IPS-15b (cell line): ENCODE measurements at regions not wholly inside any gene's neighbourhood (a gene's known extent, or its start where the extent isn't known, plus 50 kb on each side); places are given as distances from the start of the nearest gene placed in this dataset.

ENCODE experiments used
- H3K27me3 ChIP-seq: one replicate; pipeline ENCODE4 v1.6.1; 2013; ENCODE audit warnings: low read length; ENCODE audit not compliant: control insufficient read depth, insufficient read depth
- H3K36me3 ChIP-seq: one replicate; pipeline ENCODE4 v1.6.1; 2013; ENCODE audit warnings: low read length; ENCODE audit not compliant: control insufficient read depth, insufficient read depth
- H3K4me1 ChIP-seq: one replicate; pipeline ENCODE4 v1.6.1; 2013; ENCODE audit warnings: mild to moderate bottlenecking, low read length; ENCODE audit not compliant: control insufficient read depth, insufficient read depth
- H3K4me3 ChIP-seq: one replicate; pipeline ENCODE4 v1.5.1; 2013; ENCODE audit warnings: low read depth, low read length
- H3K9ac ChIP-seq: one replicate; pipeline ENCODE4 v1.6.1; 2013; ENCODE audit warnings: low read depth, mild to moderate bottlenecking, low read length
- H3K9me3 ChIP-seq: one replicate; pipeline ENCODE4 v1.6.1; 2013; ENCODE audit warnings: mild to moderate bottlenecking, low read length; ENCODE audit not compliant: control insufficient read depth, insufficient read depth

DNA sequence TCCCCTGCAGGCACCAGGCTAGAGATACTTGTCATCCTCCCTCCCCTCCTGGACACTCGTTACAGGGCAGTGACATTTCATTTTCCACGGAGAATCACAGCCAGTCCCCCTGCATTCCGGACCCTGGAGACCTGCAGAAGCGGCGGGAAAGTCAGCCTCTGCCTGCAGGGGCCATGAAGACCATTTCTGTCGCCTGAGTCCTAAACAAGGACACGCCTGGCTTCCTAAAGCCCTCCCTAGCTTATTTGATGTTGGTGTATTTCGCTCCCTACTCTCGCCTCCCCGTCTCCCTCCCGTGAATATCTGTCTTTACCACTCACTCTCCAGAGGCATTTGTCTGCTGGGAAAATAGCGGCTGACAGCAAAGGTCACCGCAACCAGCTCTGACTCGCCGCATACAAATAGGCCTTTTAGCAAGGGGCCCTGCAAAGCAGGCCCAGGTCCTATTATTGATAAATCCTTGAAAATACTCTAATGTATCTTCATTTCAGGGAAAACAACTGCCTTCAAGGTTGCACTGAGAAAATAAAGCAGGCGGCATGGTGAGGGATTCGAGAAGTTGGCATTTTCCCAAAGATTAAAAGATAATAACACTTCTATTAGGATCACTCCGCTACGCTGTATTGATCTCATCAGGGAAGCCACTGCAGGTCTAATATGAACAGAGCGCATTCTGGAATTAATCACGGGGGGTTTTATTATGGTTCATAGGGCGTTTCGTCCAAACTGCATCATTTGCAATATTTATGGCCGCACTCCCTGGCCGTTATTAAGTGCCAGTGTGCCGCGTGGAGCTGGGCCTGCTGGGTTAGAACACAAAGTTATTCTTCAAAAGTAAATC, 447.1 kb upstream of the CDH5 start:
- Histone ChIP-seq H3K4me1 (peaks cover 3% of the 10 kb centered on the region), H3K9me3 (no peaks in the 10 kb centered on the region), H3K9ac (no peak overlapping the region), H3K27me3 (no peaks in the 10 kb centered on the region), H3K4me3 (no peak overlapping the region), H3K36me3 (no peaks in the 10 kb centered on the region)

DNA sequence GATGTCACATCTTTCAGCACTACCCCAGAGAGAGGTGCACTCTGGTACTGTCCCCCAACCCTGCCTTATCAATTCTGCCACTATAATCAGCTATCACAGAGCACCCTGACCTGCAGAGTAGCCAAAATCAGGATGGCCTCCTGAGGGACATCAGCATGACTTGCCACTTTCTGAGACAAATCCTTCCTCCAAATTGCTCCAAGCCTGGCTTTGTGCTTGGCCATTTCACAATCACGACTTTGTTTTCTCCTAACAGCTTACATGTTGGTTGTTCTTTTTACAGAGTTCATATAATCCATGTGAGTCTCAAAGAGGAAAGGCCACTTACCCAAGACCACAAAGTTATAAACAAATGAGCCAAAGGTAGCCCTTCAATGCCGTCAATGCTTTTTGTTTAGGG, 449.0 kb upstream of the CDH5 start:
- Histone ChIP-seq H3K4me1 (peaks cover 3% of the 10 kb centered on the region), H3K9me3 (no peaks in the 10 kb centered on the region), H3K27me3 (no peaks in the 10 kb centered on the region), H3K36me3 (no peaks in the 10 kb centered on the region), H3K9ac (no peak overlapping the region), H3K4me3 (no peak overlapping the region)

DNA sequence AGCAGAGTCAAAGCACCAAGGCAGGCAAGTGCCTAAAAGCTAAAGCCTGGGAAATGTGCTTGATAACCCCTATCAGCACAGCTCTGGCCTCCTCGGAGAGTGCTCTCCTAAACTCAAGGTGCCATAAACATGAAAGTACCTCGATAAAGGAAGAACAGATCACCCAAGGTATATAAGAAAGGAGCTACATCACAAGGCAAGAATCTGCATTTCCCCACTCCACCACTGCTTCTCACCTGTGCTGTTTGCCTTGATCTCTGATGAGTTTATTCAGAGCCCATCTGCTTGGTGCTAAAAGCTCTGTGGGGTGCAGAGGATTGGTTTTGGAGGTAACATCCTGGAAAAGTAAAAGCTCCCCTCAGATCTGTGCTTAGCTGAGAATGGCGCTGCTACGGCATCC, 449.5 kb upstream of the CDH5 start:
- no peaks in the 10 kb centered on the region for H3K9me3 ChIP-seq
- H3K4me1 ChIP-seq: peaks cover 3% of the 10 kb centered on the region
- H3K36me3 ChIP-seq: no peaks in the 10 kb centered on the region
- H3K27me3 ChIP-seq: no peaks in the 10 kb centered on the region
- no peak overlapping the region for H3K9ac ChIP-seq
- H3K4me3 ChIP-seq: no peak overlapping the region

DNA sequence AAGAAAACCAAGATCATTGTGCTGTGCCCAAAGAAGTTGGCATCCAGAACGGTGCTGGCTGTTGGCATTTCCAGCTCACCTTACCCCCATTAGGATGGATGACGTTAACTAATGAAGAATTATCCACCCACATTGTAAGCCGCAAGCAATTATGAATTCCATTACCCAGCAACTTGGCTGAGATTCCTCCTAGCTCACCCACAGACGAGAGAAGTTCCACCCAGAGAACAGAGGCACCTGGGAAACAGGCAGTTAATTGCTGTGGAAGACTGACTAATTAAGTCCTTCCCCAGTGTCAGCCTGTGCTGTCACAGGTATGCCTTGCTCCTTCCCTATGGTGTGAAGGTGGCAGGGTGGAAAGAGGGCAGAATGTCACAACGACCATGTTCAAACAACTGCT, 456.2 kb upstream of the CDH5 start:
- no peaks in the 10 kb centered on the region for H3K36me3 ChIP-seq
- H3K9ac ChIP-seq: no peak overlapping the region

DNA sequence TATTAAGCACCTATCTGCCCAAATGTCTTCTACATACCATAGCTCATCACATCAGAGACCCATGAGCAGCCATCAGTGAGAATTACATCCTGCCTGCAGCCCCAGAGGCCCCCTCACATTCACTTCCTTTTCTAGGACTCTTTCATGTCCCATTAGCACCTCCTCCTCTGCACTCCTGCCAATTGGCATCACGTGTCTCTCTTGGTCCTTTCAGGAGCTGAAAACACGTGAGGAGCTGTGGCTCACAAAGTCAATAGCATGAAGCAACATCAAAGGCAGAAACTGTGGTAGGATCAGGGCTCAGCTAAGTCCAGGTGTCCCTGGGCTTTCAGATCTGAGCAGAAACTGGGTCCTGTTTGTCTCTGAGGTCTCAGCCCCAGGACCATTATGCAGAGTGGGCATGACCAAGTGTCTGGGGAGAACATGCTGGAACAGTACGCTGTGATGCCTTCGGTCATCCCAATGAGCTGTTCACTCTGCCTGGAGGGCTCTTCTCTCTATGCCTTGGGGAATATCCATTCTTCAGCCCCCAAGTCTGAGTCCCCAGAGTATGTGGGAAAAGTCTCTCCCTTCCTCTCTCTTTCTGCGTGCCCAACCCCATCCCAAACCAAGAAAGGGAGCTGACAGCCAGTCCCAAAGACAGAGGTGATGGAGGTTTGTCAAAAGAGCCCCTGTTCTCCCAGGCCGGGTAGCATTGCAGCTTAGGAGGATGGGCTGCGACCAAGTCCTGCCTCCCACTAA, 457.0 kb upstream of the CDH5 start:
- no peak overlapping the region for H3K9ac ChIP-seq
- H3K4me3 ChIP-seq: no peak overlapping the region
- no peaks in the 10 kb centered on the region for H3K36me3 ChIP-seq
- H3K9me3 ChIP-seq: no peaks in the 10 kb centered on the region
- no peaks in the 10 kb centered on the region for H3K4me1 ChIP-seq
- H3K27me3 ChIP-seq: no peaks in the 10 kb centered on the region

More for the DNA sequence above, 456.2 kb upstream of the CDH5 start:
- no peaks in the 10 kb centered on the region for H3K4me1 ChIP-seq
- no peaks in the 10 kb centered on the region for H3K27me3 ChIP-seq
- no peaks in the 10 kb centered on the region for H3K9me3 ChIP-seq
- no peak overlapping the region for H3K4me3 ChIP-seq

DNA sequence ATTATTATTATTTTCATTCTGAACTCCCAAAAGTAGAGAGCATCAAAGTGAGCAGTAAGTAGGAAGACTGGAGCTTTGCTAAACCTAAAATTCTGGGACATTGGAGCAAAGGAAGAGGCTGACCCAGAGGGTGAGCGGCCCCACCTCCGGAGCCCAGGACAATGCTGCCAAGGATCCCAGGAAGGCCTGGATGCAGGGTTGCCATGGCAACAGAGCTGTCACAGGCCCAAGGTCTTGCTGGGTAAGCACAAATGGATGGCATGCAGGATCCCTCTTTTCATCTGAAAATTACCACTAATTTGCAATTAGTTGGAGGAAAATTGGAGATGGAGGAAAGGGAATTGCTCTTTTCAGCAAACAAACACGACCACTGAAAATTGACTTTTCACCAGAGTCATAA, 457.9 kb upstream of the CDH5 start:
- Histone ChIP-seq H3K27me3 (no peaks in the 10 kb centered on the region), H3K9ac (no peak overlapping the region), H3K9me3 (no peaks in the 10 kb centered on the region), H3K4me3 (no peak overlapping the region), H3K36me3 (no peaks in the 10 kb centered on the region), H3K4me1 (no peaks in the 10 kb centered on the region)

DNA sequence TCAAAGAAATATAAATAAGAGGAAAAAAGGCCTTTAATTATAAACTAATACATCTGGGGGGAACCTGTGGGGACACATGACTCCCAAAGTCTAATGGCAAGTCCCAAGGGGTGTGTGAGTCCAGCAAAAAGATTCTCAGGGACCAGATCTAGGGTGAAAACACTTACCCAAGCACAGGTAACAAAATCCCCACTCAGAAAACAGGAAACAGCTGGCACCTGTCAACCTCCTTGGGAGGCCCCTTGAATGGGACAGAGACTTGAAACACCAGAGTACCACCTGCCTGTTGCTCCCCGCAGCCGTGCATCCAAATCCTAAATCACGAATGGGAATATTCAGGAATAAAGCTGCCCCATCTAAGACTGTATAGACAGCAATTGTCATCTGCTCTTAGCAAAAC, 461.2 kb upstream of the CDH5 start:
- no peaks in the 10 kb centered on the region for H3K4me1 ChIP-seq
- no peak overlapping the region for H3K9ac ChIP-seq
- no peak overlapping the region for H3K4me3 ChIP-seq
- no peaks in the 10 kb centered on the region for H3K36me3 ChIP-seq
- H3K9me3 ChIP-seq: no peaks in the 10 kb centered on the region
- no peaks in the 10 kb centered on the region for H3K27me3 ChIP-seq

DNA sequence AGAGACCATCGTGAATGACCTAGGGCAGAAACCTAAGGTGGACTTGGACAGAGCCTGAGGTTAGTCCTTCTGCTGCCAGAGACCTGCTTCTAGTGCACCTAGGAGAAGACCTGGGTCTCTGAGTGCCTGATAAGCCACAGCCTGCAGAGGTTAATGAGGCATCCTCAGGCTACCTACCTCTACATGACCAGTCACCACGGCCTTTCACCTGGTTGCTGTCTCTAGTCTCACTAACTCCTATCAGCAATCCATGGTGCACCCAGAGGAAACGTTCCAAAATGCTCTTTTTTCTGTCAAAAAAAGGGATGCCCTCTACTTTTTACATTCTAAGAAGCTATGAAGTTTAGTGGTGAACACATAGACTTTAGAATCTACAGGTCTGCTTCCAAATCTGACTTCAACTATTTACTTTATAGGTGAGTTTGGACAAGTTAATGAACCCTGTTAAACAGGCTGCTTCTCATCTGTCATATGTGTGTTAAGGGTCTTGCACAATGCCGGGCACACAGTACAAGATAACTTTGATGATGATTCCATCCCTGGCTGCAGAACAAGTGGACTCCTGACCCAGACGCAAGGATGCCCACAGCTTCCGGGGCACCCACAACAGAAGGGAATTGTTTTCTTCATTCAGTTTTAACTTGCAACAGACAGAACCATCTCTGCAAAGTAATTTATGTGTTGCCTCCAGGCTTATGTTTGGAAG, 469.9 kb upstream of the CDH5 start:
- H3K27me3 ChIP-seq: no peaks in the 10 kb centered on the region
- H3K4me1 ChIP-seq: peaks cover 2% of the 10 kb centered on the region
- no peak overlapping the region for H3K4me3 ChIP-seq
- no peaks in the 10 kb centered on the region for H3K9me3 ChIP-seq
- H3K36me3 ChIP-seq: no peaks in the 10 kb centered on the region
- no peak overlapping the region for H3K9ac ChIP-seq

DNA sequence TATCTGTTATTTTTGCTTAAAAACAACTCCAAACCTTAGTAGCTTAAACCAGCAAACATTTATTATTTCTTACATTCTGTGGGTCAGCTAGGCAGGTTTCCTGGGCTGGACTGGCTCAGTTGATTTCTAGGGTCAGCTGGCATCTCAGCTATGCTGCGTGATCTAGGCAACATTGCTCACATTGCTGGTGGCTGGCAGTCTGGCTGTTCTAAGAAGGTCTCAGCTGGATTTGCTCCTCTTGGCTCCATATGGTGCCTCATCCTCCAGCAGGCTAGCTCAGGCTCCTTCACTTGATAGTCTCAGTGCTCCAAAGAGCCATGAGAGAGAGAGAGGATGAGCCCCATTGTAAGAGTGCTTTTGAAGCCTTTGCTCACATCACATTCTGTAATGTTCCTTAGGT, 470.6 kb upstream of the CDH5 start:
- no peaks in the 10 kb centered on the region for H3K36me3 ChIP-seq
- H3K27me3 ChIP-seq: no peaks in the 10 kb centered on the region
- no peak overlapping the region for H3K4me3 ChIP-seq
- H3K9ac ChIP-seq: no peak overlapping the region
- no peaks in the 10 kb centered on the region for H3K9me3 ChIP-seq
- peaks cover 2% of the 10 kb centered on the region for H3K4me1 ChIP-seq

DNA sequence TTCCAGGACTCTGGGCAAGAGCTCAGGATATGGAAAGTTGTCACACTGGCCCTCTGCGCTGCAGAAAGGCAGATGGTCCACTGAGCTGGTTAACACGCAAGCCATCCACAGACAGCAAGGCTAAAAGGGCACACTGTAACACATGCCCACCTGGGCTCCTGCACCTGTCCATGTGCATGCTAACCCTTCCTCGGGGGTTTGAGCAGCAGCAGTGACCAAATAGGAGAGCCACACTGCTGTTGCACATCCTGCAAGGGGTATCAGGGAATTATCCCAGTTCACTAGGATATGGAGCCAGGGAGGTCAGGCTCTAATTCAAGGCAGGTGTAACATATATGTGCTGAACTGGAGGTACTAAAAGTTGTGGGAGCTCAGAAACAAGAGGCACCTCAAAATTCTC, 471.0 kb upstream of the CDH5 start:
- Histone ChIP-seq H3K36me3 (no peaks in the 10 kb centered on the region), H3K9me3 (no peaks in the 10 kb centered on the region), H3K9ac (no peak overlapping the region), H3K27me3 (no peaks in the 10 kb centered on the region), H3K4me1 (peaks cover 2% of the 10 kb centered on the region), H3K4me3 (no peak overlapping the region)

DNA sequence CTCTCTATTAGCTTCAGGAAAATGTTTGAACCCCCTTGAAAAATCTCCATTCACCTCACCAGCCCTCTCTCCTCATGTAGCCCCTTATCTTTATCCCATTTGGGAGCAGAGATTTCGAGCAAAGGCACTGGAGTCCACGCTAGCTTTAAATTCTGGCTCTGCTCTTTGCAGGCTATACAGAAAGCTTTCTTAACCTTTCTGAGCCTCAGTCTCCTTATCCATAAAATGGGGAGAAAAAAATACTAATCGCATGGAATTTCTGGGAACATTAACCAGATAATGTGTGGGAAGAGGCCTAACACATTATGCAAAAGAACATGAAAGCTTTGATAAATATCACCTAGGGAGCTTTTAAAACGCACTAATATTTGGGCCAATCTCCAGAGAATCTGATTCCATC, 476.3 kb upstream of the CDH5 start:
- Histone ChIP-seq H3K9ac (no peak overlapping the region), H3K4me1 (no peaks in the 10 kb centered on the region), H3K27me3 (no peaks in the 10 kb centered on the region), H3K36me3 (no peaks in the 10 kb centered on the region), H3K9me3 (no peaks in the 10 kb centered on the region), H3K4me3 (no peak overlapping the region)
